ENCODE measurements at regions not wholly inside any gene's neighbourhood (a gene's known extent, or its start where the extent isn't known, plus 50 kb on each side); places are given as distances from the start of the nearest gene placed in this dataset.
A peak's percentile ranks its signal among the peaks of the same experiment; 100 is the strongest.
"Not testable (repeated sequence)": the region's sequence is repeated elsewhere in the genome, so short reads cannot be mapped to it uniquely, and the experiment has no call there.

DNA sequence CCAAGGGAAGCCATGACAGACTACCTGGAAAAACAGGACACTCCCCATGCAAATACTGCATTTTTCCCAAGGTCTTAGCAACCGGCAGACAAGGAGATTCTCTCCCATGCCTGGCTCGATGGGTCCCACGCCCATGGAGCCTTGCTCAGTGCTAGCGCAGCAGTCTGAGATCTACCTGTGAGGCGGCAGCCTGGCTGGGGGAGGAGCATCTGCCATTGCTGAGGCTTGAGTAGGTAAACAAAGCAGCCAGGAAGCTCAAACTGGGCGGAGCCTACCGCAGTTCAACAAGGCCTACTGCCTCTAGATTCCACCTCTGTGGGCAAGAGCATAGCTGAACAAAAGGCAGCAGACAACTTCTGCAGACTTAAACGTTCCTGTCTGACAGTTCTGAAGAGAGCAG is 1417.2 kb downstream of the FSTL5 start:
- not testable (repeated sequence) for DNase-seq

DNA sequence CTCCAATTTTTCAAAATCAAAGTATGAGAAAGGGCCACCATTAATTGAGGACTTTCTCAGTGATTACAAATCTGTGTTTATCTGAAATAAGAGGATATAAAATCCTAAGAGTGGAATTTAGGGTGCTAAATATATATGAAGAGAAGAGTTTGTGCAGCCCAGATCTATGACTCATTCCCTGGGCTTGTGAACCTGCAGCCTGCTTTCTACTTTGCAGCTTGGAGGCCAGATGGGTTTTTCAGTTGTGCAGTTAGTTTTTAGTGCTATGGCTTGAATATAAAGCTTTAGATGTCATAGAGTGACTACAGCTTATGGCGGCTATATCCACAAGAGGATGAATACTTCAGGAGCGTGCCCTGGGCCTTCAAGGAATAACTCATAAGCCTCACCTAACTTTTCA is 1391.1 kb downstream of the FSTL5 start:
- no peak for DNase-seq

DNA sequence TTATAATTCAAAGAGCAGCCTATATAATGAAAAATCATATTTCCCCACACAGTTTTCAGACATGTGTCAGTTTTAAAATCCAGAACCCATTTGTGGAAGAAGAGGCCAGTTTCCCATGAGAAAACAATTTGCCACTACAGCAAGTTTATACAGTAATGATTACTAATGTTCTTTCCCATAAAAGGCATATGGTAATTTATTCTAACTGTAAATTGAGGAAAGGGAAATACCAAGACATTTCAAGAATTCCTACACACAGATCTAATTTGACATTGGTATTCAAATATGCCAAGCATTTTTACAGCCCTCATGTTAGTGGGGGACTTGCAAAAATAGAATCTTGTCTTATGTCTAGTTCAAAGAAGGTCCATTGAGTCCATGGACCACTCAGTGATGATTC is 1368.6 kb downstream of the FSTL5 start:
- DNase-seq: no peak

DNA sequence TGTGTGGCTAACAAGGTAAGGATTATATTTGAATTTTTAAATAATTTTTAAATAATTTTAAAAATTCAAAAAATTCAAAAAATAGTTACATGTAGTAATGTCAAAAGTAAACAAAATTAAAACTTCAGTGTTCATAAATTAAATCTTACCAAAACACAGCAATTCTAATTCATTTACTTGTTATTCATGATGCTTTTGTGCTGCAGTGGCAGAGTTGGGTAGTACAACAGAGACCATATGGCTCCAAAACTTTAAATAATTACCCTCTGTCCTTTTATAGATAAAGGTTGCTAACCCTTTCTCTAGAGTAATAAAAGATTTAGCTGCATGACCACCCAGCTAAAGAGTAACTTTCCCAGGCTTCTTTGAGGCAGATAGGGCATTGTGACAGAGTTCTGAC is 1355.6 kb downstream of the FSTL5 start:
- no peak for DNase-seq

DNA sequence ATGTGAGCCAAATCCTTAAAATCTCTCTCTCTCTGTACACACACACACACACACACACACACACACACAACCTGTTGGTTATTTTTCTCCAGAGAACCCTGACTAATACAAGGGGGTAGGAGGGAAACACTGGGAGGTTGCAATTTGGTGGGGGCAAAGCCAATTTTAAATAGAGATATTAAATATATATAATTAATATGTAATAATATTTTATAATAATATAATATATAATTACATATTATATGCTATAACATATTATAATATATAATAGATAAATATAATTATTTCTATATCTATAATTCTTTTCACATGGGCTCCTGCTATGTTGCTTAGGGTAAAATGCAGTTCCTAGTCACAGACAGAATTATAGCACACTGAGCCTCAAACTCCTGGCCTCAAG is 1354.2 kb downstream of the FSTL5 start:
- no peak for DNase-seq

DNA sequence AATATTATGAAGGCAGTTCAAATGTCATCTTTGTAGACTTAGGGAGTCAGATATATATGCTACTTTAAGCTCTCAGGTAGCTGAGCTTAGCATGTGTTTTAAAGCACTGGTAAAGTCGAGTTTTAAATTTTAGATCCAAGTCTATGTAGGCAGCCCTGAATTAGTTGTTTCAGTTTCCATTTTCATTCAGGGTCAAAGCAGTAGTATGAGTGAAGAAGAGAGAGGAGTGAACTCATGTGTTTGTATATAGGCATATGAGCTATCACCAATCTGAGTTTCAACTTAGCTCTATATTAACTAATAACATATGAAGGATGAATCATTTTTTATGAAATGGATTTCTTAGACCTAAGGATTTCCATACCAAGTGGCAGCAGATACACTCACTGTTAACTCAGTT is 1353.4 kb downstream of the FSTL5 start:
- no peak for DNase-seq

DNA sequence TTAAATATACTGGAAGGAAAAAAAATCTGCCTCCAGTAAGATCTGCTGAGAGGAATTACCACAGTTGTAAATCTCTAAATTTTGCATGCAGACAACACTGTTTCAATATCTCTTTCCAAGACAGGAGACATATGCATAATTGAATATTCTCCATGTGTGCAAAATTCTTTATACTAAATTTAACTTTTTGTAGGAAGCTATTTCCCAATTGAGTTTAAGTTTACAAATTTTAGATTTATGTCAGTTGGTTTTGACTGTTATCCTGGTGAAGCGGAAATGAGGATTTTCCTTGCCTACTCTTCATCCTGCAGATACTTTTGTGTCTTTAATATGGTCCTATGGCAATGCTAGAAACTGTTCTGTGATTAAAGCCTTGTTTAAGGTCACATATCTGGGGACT is 1352.9 kb downstream of the FSTL5 start:
- DNase-seq: no peak

DNA sequence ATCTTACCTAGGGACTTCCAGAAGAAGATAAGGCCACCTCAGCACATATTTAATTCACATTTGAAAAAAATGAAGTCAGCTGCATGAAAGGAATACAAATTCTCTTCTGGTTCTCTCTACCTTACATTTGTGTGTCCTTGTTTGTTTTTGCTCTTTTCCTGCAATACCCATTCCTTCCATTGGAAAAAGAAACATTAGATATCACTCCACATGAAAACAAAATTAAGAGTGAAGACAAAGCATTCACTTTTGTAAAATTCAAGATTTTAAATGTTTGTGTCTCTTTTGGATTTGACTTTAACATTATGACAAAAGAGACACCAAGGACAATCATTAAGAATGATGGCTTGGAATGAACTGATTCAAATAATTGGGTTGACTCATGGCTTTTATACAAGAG is 1351.8 kb downstream of the FSTL5 start:
- no peak for DNase-seq

DNA sequence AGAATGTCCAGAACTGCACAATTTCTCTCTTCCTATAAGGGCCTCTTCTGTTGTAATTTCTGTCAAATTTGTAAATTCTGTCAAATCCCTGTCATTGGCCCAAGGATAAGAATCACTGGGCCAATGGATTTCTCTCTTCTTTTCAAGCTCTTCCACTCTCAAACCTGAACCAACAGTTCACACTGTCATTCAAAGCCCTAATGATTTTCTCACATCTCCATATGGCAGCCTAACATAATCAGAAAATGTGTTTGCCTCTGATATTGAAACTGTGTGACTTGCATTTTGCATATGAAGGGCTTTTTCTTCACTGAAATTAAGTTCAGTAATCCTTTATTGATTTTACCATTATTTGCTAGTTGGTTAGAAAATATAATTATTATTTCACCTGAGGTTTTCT is 1349.1 kb downstream of the FSTL5 start:
- no peak for DNase-seq

DNA sequence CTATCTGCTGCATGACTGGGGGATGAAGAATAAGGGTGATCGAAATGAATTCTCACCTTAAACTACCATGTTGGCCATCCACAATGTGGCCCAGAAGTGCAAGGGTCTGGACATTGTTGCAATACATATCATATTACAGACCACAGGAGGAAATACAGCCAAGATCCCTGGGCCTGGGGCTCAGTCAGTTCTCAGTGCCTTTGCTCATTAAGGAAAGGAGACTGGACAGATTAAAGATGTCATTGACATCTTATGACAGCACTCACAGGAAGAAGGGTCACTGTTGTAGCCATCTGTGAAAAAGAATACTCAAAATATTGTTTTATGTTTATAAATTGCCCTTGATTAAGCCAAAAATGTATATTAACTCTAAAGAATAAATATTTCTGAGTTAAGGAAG is 1345.2 kb downstream of the FSTL5 start:
- DNase-seq: no peak

DNA sequence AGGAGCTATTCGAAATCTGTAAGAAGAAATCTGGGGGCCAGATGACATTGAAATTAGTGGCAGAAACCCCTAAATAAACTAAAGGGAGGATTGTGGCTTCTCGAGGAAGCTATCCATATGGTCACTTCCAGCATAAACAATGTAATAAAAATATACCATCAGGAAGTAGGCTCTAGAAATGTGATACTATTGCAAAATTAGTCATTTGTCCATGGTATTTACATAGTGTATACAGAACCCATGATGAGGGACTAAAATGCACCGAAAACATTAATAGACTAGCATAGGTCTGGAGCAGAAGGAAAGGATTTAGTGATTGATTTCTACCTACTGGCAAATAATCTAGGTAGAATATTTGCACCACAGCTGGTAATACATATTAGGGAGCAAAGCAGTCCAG is 1344.0 kb downstream of the FSTL5 start:
- no peak for DNase-seq

DNA sequence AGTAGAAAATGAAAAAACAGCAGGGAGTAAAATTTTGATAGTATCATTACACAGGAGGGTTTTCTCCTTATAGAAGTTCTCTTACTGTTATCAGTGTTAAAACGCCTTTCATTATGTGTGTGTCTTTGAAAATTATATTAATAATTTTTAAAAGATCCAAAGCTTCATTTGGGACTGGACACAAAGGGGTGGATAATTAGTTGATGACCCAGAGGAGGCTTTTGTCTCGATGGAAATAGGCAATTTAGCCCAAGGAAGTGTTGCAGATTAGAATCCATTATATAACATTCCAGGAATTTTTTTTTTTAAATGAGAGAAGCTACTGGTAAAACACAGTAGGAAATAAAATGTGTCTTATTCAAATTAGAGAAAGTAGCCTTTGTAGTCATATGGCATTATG is 1339.3 kb downstream of the FSTL5 start:
- no peak for DNase-seq

DNA sequence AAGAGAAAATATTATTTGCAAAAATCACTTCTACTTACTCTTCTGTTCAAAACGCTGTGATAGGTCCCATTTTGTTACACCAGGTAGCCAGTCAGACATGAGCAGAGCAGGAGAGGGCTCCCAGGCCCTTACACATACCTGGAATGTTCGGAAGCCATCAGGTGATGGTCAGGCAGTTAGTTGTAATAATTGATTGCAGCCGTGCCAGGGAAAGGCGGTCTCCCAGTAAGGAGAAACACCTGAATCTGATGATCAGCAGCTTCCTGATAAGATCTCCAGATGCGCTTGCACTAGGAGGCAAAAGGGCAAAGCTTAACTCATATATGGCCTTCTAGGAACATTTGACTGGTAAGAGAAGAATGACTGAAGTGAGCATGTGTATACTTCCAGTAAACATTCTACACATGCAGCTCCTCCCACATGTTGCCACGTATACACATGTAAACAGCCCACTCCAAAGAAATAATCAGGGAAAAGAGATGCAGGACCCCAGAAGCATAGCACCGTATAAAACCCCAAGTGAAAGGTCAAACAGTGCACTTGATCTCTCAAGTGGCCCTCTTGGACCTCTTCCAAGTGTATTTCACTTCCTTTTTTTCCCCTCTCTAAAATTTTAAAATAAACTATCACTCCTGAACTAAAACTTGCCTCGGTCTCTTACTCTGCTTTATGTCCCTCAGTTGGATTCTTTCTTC is 1338.0 kb downstream of the FSTL5 start:
- no peak for DNase-seq

DNA sequence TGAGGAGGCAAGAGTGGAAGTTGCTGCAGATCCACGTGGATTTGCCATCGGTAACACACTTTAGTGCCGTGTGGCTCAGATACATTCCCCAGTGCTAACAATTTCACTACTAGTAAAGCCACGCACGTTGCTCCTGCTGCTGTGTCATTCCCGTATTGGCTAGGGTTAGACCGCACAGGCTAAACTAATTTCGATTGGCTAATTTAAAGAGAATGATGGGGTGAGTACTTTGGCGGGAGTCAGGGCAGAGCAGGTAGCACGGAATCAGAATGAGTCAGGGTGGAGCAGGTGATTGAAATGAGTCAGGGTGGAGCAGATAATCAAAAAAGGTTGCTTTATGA is 1337.5 kb downstream of the FSTL5 start:
- no peak for DNase-seq

DNA sequence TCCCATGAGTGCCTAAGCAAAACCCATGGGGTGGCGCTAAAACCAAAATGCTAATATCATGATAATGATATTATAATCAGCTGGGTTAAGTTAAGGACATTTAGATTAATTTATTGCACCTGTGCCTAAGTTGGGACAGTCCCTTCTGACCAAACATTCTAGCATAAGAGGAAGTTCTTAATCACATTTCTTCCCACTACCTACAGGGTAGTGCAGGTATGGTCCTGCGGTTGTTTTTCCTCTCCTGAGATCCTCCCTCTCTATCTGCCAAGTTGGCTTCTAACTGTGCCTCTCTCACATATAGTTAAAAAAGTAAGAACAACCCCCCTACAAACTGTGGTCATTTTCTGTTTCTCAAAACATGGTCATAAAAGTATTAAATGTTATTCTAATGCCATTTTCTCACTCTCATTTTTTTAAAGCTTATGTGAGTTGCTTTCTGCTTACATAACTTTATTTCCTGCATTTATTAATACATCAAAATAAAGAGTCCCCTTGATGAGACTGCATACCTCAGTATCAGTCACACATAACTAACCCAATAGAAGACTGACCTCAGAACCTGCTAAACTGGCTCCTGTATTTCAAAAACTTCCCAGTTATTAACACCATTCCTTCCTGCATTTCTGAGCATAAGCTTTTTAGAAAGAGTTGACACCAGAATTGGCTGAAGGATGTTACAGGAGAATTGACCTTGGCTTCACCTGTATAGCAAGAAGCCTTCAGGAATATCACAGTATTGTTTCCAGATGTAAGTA is 1332.5 kb downstream of the FSTL5 start:
- DNase-seq: no peak

DNA sequence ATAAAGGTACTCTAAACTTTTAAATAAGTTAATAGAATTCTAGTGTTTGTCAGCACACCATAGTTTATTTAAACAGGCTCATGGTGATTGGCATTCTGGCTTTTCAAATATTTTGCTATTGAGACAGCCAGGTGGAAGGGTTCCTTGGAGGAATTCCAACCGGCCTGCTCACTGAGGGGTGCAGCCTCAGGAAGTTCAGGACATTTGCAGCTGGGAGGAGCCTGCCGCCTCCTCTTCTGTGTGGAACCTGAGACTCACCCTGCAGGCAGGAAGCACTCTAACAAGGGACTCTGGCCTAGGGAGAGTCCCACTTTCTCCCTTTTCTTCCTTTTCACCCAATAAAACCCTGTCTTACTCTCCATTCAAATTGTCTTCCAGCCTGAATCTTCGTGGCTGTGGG is 1328.0 kb downstream of the FSTL5 start:
- no peak for DNase-seq

DNA sequence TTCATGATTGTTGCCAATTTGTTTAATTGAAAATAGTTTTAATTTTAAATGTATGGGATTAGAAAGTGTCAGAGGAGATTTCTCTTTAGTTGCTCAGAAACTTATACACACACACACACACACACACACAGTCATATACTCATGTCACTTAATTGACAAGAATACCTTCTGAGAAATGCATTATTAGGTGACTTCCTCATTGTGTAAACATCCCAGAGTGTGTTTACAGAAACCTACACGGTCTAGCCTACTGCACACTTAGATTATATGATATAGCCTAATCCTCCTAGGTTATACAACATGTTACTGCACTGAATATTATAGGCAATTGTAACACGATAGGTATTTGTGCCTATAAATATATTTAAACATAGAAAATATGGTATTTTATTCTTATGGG is 1327.4 kb downstream of the FSTL5 start:
- DNase-seq: no peak

DNA sequence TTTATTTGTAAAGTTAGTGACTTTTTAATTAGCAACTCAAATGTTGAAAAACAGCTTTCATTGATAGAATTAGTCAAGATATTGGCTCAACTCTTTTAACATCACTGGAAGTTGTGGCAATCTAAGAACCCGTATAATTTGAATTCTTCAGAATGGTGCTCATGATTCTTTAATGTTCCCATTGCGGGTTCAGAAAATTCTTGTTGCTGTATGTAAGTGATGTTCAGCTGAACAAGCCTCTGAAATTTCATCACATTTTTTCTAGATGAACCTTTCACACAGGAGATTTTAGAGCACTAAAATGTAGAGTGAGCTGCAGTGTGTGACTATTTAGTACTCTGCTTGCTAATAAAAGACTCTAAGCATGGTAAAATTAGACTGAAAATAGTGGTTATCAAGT is 1317.7 kb downstream of the FSTL5 start:
- no peak for DNase-seq

DNA sequence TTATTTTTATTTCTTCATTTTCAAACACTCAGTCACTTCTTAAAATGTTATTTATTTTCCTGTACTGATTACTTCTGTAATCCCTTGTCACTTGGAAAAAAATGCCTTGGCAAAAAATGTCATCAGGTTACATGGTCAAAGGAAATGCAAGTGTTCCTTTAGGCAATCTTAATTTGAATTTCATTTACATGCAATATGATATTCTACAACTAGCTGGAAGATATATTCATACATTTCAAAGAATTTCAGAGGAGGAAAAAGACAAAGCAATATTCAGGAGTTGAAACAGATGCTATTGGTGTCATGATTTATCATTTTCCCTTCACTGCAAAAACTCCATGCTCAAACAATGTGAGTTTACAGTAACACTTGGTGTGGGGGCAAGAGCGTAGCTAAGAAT is 1316.6 kb downstream of the FSTL5 start:
- DNase-seq: no peak

DNA sequence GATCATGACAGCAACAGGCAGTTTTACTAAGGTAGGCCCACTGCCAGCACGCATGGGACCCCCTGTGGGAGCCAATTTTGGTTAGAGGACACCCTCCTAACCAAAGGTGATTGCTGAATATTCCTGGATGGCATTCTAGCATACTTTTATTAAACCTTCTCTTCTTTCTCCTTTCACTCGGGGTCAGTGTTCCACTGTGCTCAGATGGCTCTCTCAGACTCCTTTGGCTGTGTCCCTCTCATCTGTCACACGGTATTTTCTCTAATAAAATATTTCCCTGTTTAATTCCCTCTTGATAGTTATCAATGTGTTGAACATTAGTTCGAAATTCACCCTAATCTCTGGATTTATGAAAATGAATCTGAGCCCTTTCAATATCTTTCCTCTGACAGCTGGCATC is 1315.3 kb downstream of the FSTL5 start:
- no peak for DNase-seq

DNA sequence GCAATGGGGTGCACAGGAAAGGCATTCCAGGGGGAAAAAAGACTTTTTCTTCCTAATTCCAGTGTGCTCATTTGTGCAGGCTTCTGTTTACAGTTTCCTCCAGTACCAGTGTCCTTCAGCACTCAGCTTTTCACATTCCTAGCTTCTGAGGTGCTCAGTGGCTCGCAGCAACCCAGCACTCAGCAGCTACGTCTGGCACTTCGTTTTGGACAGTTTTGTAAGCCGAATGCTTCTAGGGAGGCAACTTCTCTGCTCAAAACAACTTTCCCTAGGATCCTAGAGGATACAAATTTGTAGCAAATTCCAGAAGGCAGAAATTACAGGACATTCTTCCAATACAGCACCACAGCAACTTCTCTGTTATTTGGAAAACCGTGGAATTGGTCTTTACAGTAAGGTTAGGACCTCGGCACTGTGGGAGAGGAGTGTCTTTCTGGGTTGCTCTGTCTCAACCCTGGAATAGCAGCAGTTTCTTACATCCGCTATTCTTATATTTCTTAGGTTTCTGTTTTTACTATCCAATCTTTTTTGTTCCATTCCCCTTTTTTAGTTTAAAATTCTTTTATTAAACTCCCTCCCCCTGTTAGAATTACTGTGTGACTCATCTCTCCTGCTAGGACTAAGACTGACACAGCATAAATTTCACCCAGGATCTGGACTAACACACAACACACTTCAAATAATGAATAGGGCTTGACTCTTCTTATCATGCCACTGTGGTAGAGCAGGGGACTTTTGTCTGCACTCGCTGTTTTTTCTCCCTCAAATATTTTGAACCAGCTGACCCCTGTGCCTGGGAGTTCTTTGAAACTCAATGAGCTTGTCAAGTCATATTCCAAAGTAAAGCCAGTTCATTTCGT is 1314.7 kb downstream of the FSTL5 start:
- DNase-seq: peak; percentile 16

DNA sequence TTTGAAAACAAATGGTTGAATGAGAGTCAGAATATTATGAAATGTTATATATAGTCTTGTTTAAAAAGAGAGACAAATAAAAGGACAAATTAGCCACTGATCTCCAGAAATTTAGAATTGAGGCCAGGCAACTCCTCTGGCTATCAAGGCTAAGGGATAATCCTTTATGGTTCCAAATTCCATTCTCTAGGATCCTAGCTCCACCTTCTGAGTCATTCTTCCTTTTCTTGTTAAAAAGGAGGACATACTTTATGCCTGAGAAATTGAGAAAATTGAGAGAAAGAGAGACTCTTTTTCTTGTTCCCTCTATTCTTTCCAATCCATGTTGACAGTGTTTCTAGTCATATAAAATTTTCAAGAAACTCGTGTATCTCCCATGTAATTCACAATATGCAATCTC is 1299.5 kb downstream of the FSTL5 start:
- DNase-seq: no peak

DNA sequence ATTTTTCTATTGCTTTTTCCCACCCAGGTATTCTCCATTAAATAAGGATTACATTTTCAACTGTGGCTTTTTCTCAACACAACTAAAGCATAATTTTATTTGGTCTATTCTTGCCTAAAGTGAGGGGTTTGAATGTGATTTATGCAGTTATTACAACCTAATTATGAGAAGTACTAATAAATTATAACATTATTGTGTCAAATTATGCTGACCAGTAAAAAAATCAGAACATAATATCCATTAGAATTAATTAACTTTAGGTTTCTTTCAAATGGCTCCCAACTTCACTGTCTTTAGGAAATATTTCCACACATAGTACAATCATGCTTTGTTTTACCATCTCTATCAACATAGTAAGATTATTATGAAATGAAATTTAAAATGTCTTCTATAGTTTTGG is 1293.9 kb downstream of the FSTL5 start:
- no peak for DNase-seq

DNA sequence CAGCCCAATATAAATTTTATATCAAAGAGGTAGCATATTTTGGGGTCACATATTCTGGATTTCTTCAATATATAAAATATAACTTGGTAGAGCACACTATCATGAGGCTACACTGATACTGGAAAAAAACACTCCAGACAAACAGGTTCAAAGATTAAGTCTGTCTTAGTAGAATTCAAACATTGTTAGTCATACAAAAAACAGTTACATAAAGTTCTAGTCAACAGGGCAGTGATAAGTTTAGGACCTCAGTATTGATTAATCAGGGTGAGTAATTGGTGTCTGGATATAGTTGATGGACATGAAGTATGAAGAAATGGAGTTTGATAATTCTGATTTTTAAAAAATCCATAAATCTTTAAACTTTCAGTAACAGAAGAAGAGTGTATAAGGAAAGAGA is 1291.3 kb downstream of the FSTL5 start:
- DNase-seq: no peak

Data from eye (tissue), 1 donor.